Natural killer cell (primary cell): ENCODE measurements at regions not wholly inside any gene's neighbourhood (a gene's known extent, or its start where the extent isn't known, plus 50 kb on each side); places are given as distances from the start of the nearest gene placed in this dataset.
A peak's percentile ranks its signal among the peaks of the same experiment; 100 is the strongest.

Source experiments
- ATAC-seq, 3 donors: fragments of 150-1000 bp in 2 of 3; fragments of 200-7000 bp in 1 of 3; cut with Tn5 transposase; 1 replicate in 1 of 3; 2 replicates in 2 of 3; pipeline ENCODE4 v1.10.0; 2021; ENCODE audit warnings: mild to moderate bottlenecking in 2 of 3, moderate library complexity in 2 of 3
- DNase-seq, 2 donors: peaks; one replicate each; pipeline versions ENCODE4 v3.0.0 to v3.0.0-alpha.2; 2013 to 2021; ENCODE audit warnings: mixed read lengths in 1 of 2
- H3K27ac ChIP-seq: one replicate; pipeline ENCODE4 v1.5.1; 2013; ENCODE audit warnings: mild to moderate bottlenecking, low read length
- H3K27me3 ChIP-seq: one replicate; pipeline ENCODE4 v1.6.1; 2013; ENCODE audit warnings: low read length; ENCODE audit not compliant: control insufficient read depth, insufficient read depth
- H3K36me3 ChIP-seq: one replicate; pipeline ENCODE4 v1.6.1; 2013; ENCODE audit warnings: low read length; ENCODE audit not compliant: control insufficient read depth, insufficient read depth
- H3K4me1 ChIP-seq: one replicate; pipeline ENCODE4 v1.6.1; 2013; ENCODE audit warnings: low read length; ENCODE audit not compliant: control insufficient read depth, insufficient read depth
- H3K4me3 ChIP-seq: one replicate; pipeline ENCODE4 v1.5.1; 2013; ENCODE audit warnings: low read length
- H3K9me3 ChIP-seq: one replicate; pipeline ENCODE4 v1.6.1; 2013; ENCODE audit warnings: low read length; ENCODE audit not compliant: control insufficient read depth, insufficient read depth
- H3K27ac Mint-ChIP-seq, 2 donors: one replicate each; pipeline ENCODE4 v1.8.0; 2022; ENCODE audit warnings: mild to moderate bottlenecking in 2 of 2, mixed read lengths in 2 of 2, moderate library complexity in 1 of 2
- H3K27me3 Mint-ChIP-seq, 2 donors: one replicate each; pipeline ENCODE4 v1.8.0; 2022; ENCODE audit warnings: low read depth in 2 of 2, mixed read lengths in 2 of 2
- H3K36me3 Mint-ChIP-seq: one replicate; pipeline ENCODE4 v1.8.0; 2022; ENCODE audit warnings: mixed read lengths
- H3K4me1 Mint-ChIP-seq, 2 donors: one replicate each; pipeline ENCODE4 v1.8.0; 2022; ENCODE audit warnings: mixed read lengths in 2 of 2
- H3K4me3 Mint-ChIP-seq: one replicate; pipeline ENCODE4 v1.8.0; 2022; ENCODE audit warnings: mild to moderate bottlenecking, moderate library complexity, mixed read lengths
- H3K9me3 Mint-ChIP-seq, 2 donors: one replicate each; pipeline ENCODE4 v1.8.0; 2022; ENCODE audit warnings: mixed read lengths in 2 of 2
- WGBS: methylation state at CpG from one replicate; pipeline ENCODE4 v1.1.7; 2013; ENCODE audit warnings: missing lambda C conversion rate; ENCODE audit not compliant: insufficient coverage; 5-methylcytosine and 5-hydroxymethylcytosine counted together
- intact Hi-C: fragments of 100-400 bp; cut with micrococcal nuclease; formaldehyde crosslinking; loops from one replicate; pipeline ENCODE4 v1.14.2; 2022
- TF ChIP-seq, protein P1 (sequence below): fragments of 200-600 bp; IDR thresholded peaks from one replicate; pipeline ENCODE4 v1.8.0; 2022; ENCODE audit warnings: antibody characterized with exemption

DNA sequence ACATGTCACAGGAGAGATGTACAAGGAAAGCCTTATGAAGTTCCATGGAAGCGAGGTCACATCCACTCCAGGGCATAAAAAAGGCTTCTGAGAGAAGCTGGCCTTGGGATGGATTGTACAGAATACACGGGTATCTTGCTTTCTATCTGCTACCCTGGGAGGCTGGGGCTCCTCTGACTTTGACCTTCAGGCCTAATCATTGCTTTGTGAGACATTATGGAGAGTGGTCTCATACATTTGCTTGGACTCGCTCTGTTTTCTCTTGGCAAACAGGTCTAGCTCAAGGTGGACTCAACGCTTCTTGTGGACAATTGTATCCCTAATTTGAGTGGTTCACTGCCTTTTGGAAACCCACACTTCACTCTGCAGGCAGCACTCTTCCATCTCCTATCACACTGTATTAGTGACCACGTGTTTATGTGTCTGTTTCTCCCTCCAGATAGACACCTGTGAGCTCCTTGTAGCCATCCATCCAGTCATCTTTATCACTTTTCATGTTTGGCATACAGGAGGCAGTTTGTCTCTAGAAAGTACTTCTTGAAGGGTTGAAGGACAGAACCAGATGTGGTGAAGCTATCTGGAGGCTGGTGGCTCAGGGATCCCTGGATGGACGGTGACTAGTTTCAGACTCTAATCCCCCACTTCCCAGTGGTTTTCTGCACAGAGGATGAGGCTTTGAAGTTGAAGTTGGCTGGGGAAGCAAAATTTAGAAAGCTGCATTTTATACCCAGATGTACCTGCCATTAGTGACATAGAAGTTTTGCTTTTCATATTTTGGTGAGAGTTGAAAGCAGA lies 267.8 kb downstream of the CYRIA start:
- H3K27me3 ChIP-seq = no peaks in the 10 kb centered on the region
- H3K4me1 Mint-ChIP-seq = no peaks in the 10 kb centered on the region
- no peaks in the 10 kb centered on the region for H3K36me3 Mint-ChIP-seq
- H3K27ac Mint-ChIP-seq = no peak overlapping the region
- H3K27me3 Mint-ChIP-seq = no peaks in the 10 kb centered on the region
- H3K4me3 Mint-ChIP-seq = no peak overlapping the region
- WGBS = 80% methylated on average over 5 of the region's 6 CpGs
- ATAC-seq (no peak), DNase-seq (no peak)
- no peaks in the 10 kb centered on the region for H3K9me3 Mint-ChIP-seq
- no peak overlapping the region for H3K27ac ChIP-seq
- no peak overlapping the region for H3K4me3 ChIP-seq
- intact Hi-C loops = no loop called here
- TF ChIP-seq, protein P1, sequence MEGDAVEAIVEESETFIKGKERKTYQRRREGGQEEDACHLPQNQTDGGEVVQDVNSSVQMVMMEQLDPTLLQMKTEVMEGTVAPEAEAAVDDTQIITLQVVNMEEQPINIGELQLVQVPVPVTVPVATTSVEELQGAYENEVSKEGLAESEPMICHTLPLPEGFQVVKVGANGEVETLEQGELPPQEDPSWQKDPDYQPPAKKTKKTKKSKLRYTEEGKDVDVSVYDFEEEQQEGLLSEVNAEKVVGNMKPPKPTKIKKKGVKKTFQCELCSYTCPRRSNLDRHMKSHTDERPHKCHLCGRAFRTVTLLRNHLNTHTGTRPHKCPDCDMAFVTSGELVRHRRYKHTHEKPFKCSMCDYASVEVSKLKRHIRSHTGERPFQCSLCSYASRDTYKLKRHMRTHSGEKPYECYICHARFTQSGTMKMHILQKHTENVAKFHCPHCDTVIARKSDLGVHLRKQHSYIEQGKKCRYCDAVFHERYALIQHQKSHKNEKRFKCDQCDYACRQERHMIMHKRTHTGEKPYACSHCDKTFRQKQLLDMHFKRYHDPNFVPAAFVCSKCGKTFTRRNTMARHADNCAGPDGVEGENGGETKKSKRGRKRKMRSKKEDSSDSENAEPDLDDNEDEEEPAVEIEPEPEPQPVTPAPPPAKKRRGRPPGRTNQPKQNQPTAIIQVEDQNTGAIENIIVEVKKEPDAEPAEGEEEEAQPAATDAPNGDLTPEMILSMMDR = no peak
- no peaks in the 10 kb centered on the region for H3K36me3 ChIP-seq
- no peaks in the 10 kb centered on the region for H3K4me1 ChIP-seq
- no peaks in the 10 kb centered on the region for H3K9me3 ChIP-seq

GRCh38 chr2:16396986-16397385 lies 268.6 kb downstream of the CYRIA start:
- no peaks in the 10 kb centered on the region for H3K9me3 Mint-ChIP-seq
- no peak overlapping the region for H3K4me3 Mint-ChIP-seq
- TF ChIP-seq, protein P1 = no peak
- no peaks in the 10 kb centered on the region for H3K27me3 Mint-ChIP-seq
- H3K4me1 Mint-ChIP-seq = no peaks in the 10 kb centered on the region
- 87% methylated on average over 3 of the region's 3 CpGs for WGBS
- Histone ChIP-seq H3K4me1 (no peaks in the 10 kb centered on the region), H3K4me3 (no peak overlapping the region), H3K36me3 (no peaks in the 10 kb centered on the region), H3K27me3 (no peaks in the 10 kb centered on the region), H3K9me3 (no peaks in the 10 kb centered on the region), H3K27ac (no peak overlapping the region)
- DNase-seq (no peak), ATAC-seq (no peak)
- intact Hi-C loops = no loop called here
- no peak overlapping the region for H3K27ac Mint-ChIP-seq
- H3K36me3 Mint-ChIP-seq = no peaks in the 10 kb centered on the region

DNA sequence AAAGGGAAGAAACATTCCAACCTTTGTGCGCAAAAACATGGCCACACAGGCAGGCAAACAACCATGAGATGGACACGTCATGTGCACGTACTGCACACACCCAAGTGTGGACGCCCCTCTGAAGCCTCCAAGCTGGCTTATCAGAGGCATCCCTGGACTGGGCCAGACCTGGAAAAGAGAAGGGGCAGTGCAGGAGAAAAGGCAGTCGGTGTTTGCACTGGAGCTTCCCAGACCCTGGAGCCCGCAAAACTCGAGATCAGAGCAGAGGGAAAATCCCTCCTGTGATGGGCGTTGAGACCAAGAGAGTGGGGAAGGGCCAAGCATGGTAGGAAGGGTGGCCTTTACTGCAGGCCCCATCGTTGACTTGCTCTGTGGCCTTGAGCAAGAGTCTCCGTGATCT lies 269.5 kb downstream of the CYRIA start:
- no peaks in the 10 kb centered on the region for H3K9me3 Mint-ChIP-seq
- H3K27me3 Mint-ChIP-seq = no peaks in the 10 kb centered on the region
- H3K27ac ChIP-seq = no peak overlapping the region
- ATAC-seq (no peak), DNase-seq (no peak)
- no peak overlapping the region for H3K4me3 ChIP-seq
- H3K4me1 Mint-ChIP-seq = no peaks in the 10 kb centered on the region
- no peaks in the 10 kb centered on the region for H3K9me3 ChIP-seq
- WGBS = 88% methylated on average over 10 of the region's 10 CpGs
- H3K36me3 Mint-ChIP-seq = no peaks in the 10 kb centered on the region
- no peak overlapping the region for H3K4me3 Mint-ChIP-seq
- intact Hi-C loops = no loop called here
- no peaks in the 10 kb centered on the region for H3K36me3 ChIP-seq
- no peaks in the 10 kb centered on the region for H3K27me3 ChIP-seq
- no peak overlapping the region for H3K27ac Mint-ChIP-seq
- TF ChIP-seq, protein P1 = no peak
- H3K4me1 ChIP-seq = no peaks in the 10 kb centered on the region

- TF ChIP-seq, protein P1 = no peak
- Histone ChIP-seq H3K36me3 (no peaks in the 10 kb centered on the region), H3K4me3 (no peak overlapping the region), H3K27me3 (no peaks in the 10 kb centered on the region), H3K9me3 (no peaks in the 10 kb centered on the region), H3K27ac (no peak overlapping the region), H3K4me1 (no peaks in the 10 kb centered on the region)
- Mint-ChIP-seq H3K4me3 (no peak overlapping the region), H3K9me3 (no peaks in the 10 kb centered on the region), H3K27ac (no peak overlapping the region), H3K27me3 (no peaks in the 10 kb centered on the region), H3K4me1 (no peaks in the 10 kb centered on the region), H3K36me3 (no peaks in the 10 kb centered on the region)
- ATAC-seq (peak in 1 of 3 donors; percentile 28), DNase-seq (no peak)
- intact Hi-C loops = no loop called here
- WGBS = 89% methylated on average over 1 of the region's 1 CpG
Observed at GRCh38 chr2:16395601-16396000, 270.0 kb downstream of the CYRIA start.
